D721Med (cell line): ENCODE measurements at regions not wholly inside any gene's neighbourhood (a gene's known extent, or its start where the extent isn't known, plus 50 kb on each side); places are given as distances from the start of the nearest gene placed in this dataset.
A peak's percentile ranks its signal among the peaks of the same experiment; 100 is the strongest.

Source experiments
- DNase-seq: peaks from one replicate; pipeline ENCODE4 v3.0.0; 2011; ENCODE audit warnings: low spot score; ENCODE audit not compliant: insufficient read length
- FAIRE-seq: peaks from 2 replicates; lab custom pipeline; 2011; peaks lifted over from hg19 to GRCh38; lab: Jason Lieb, UNC
- TF ChIP-seq, protein P1 (sequence below): IDR thresholded peaks from 2 replicates; pipeline ENCODE4 v1.5.1; 2012; ENCODE audit warnings: mild to moderate bottlenecking, control low read depth; ENCODE audit not compliant: insufficient read depth; ENCODE audit errors: missing control alignments

DNA sequence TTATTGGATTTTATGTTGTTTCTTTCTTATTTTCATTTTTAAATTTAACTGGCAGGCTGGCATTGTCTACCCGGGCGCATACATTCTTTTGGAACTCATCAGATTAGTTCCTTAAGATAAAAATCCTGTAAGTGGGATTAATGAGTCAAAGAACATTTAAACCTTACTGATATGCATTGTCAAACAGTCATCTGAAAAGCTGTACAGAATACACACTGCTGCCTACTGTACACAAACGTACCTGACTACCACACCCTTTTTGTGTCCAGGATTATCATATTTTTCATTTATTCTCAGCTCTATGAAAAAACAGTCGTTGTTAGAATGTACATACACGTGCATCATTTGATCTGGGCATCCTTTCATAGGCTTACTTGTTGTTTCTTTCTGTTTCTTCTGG is 358.3 kb downstream of the EFNB2 start:
- TF ChIP-seq, protein P1, sequence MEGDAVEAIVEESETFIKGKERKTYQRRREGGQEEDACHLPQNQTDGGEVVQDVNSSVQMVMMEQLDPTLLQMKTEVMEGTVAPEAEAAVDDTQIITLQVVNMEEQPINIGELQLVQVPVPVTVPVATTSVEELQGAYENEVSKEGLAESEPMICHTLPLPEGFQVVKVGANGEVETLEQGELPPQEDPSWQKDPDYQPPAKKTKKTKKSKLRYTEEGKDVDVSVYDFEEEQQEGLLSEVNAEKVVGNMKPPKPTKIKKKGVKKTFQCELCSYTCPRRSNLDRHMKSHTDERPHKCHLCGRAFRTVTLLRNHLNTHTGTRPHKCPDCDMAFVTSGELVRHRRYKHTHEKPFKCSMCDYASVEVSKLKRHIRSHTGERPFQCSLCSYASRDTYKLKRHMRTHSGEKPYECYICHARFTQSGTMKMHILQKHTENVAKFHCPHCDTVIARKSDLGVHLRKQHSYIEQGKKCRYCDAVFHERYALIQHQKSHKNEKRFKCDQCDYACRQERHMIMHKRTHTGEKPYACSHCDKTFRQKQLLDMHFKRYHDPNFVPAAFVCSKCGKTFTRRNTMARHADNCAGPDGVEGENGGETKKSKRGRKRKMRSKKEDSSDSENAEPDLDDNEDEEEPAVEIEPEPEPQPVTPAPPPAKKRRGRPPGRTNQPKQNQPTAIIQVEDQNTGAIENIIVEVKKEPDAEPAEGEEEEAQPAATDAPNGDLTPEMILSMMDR = no peak
- FAIRE-seq = peak; percentile 44
- DNase-seq = no peak

DNA sequence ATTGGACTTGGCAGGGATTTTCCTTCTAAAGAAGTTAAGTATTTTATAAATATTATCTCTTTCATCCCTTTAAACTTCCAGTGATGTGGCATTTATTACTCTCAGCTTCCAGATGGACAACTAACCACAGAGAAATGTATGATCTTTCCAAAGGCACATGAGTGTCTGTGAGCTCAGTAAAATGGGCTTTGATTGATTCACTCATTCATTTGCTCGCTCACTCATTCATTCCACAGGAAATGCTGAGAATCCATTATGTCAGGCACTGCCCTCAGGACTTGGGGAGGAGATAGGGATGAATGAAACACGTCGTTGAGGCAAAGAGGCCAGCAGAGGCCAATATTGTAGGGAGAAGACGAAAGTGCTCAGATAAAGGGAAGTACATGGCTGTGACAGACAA is 359.3 kb downstream of the EFNB2 start:
- DNase-seq (no peak), FAIRE-seq (no peak)
- TF ChIP-seq, protein P1 = no peak

DNA sequence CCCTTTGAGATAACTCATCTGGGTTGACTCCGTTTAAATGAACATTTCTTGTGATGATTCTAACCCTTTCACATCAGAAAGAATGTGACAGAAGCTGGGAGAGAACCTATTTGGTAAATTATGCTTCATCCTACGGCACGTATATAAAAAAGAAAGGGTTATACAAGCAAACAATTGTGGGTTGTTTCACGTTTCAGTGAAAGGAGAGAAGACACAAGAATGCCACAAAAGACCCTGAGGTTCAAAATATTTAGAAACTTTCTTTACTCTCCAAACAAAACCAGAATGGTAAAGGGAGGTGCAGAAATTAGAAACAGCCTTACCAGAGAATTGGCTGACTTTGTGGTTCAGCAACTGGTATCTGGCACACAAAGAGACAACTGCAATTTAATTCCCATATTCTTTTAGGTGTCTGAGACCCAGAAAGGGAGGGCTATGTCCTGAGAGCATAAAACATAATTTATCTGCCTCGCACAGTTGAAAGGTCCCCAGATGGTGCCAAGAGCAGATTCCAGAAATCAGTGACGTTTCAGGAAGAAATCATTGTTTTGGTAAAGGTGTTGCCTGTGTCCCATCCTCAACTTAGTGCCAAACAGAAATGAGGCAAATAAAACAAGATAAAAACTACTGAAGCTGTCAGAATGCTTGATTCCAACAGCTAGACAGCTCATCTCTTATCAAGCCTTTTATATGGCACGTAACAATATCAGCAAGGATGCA is 361.4 kb downstream of the EFNB2 start:
- TF ChIP-seq, protein P1 = no peak
- FAIRE-seq (no peak), DNase-seq (no peak)

DNA sequence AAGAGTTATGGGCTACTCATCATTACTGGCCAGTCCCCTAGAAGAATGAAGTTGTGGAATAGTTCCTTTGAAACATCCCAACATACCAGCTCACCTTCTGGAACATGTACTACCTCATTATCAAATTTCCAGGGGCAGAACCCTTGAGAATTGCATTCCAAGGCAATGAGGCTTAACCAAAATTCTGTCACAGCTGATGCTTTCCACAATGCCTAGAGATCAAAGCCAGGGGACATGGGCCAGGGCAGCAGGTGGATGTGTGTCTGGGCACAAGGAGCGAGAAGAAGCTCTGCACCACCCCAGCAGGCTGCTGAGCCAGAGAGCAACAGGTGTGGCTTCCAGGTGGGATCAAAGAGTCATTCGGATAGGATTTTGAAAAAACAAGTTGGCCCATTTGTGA is 362.1 kb downstream of the EFNB2 start:
- FAIRE-seq = no peak
- TF ChIP-seq, protein P1 = no peak

DNA sequence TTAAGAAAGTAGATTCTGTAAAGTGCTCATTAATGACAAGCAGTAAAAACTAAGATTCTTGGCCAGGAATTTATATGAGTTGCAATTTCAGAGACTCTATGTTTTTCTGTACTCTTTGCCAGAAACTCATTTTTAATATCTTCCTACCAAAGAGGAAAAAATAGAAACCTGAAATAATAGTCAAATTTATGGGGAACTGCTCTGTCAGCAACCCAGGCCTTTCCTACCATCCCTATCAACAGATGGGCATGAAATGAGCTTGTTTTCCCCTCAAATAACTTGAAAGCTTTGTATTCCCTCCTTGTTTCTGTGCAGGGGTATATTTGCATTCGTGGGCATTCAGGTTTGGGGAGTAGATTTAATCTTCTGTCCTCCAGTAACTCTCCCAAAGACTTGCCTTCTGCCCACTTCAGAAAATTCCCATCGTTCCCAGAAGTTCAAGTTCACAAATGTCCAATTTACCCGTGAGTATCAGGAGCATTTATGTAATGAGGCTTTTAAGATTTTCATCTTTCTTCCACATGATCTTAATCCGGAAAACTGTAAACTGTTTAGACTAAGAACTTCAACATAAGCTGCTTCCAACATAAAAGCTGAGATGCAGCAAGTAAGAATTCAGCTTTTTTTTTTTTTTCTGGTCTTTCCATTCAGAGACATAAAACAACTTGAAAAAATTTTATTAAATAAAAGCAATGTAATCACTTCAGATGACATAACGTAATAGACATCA is 363.1 kb downstream of the EFNB2 start:
- DNase-seq = no peak
- FAIRE-seq = peak; percentile 68
- TF ChIP-seq, protein P1 = no peak

More for the DNA sequence above, 362.1 kb downstream of the EFNB2 start:
- DNase-seq = no peak

DNA sequence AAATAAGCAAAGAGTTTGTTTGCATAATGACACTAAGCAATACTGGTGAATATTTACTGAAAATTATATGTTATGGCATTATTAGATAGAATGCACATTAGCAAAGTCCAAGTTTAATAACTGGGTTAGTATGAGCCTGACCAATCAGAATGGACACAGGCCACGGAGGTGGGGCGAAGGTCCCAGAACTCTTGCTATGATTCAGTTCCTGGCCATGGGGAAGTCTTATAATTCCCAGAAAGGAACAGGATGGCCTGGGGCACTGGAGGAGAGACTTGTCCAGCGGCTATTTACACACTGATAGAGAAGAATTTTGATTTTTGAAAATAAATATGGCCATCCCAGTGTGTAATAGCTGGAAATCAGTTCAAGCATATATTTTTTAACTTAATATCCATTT is 372.0 kb downstream of the EFNB2 start:
- TF ChIP-seq, protein P1 = no peak
- FAIRE-seq = no peak
- DNase-seq = no peak

DNA sequence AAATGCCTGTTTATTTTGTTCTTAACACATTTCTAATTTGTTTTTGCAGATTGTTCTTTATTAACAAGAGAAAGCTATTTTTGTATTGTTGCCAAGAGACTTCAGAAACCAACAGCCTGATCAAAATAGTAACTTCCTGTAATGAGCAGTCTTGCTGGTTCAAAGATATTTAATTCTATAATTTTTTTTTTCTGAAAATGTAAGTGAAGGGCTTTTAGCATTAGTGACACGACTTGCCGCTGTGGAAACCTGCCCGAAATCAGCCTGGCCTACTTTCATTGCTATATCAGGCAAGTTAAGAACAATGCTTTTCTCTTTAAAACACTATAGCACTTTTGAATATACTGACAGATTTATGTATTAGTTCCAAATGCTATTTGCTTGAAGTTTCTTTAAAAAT is 374.3 kb downstream of the EFNB2 start:
- FAIRE-seq (no peak), DNase-seq (no peak)
- TF ChIP-seq, protein P1 = no peak
